NB4 (cell line): ENCODE measurements at regions not wholly inside any gene's neighbourhood (a gene's known extent, or its start where the extent isn't known, plus 50 kb on each side); places are given as distances from the start of the nearest gene placed in this dataset.

Experiments
- POLR2A ChIP-seq: IDR thresholded peaks from 2 replicates; pipeline ENCODE4 v1.6.1; 2011; ENCODE audit warnings: mild to moderate bottlenecking; ENCODE audit not compliant: insufficient read length; ENCODE audit errors: extremely low read depth
- TF ChIP-seq, protein P1 (sequence below): IDR thresholded peaks from one replicate; pipeline ENCODE4 v1.5.1; 2012; ENCODE audit warnings: low read depth, low read length

DNA sequence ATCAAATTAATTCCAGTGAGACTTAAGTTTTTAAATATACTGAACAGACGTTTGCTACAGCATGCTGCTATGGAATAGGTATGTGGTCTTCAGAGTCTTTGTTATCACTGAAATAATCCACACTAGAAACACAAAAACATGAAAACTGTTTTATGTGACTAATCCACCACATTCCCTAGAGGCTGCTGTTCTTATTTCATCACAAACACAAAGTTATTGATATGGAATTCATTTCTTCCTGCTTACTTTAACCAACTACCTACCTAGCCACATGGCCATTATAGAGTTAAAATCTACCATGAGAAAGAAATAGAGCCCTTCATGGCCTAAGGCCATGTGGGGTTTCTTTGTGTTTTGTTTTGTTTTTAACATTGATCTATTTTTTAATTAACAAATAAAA, 232.3 kb upstream of the PTGER4 start:
- TF ChIP-seq, protein P1, sequence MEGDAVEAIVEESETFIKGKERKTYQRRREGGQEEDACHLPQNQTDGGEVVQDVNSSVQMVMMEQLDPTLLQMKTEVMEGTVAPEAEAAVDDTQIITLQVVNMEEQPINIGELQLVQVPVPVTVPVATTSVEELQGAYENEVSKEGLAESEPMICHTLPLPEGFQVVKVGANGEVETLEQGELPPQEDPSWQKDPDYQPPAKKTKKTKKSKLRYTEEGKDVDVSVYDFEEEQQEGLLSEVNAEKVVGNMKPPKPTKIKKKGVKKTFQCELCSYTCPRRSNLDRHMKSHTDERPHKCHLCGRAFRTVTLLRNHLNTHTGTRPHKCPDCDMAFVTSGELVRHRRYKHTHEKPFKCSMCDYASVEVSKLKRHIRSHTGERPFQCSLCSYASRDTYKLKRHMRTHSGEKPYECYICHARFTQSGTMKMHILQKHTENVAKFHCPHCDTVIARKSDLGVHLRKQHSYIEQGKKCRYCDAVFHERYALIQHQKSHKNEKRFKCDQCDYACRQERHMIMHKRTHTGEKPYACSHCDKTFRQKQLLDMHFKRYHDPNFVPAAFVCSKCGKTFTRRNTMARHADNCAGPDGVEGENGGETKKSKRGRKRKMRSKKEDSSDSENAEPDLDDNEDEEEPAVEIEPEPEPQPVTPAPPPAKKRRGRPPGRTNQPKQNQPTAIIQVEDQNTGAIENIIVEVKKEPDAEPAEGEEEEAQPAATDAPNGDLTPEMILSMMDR, result no peak
- no peak for TF ChIP-seq POLR2A
